Fibroblast of peridontal ligament (primary cell): ENCODE measurements at regions not wholly inside any gene's neighbourhood (a gene's known extent, or its start where the extent isn't known, plus 50 kb on each side); places are given as distances from the start of the nearest gene placed in this dataset.

ENCODE experiments used
- DNase-seq: peaks from one replicate; pipeline ENCODE4 v3.0.0-alpha.2; 2010; ENCODE audit errors: extremely low read depth

DNA sequence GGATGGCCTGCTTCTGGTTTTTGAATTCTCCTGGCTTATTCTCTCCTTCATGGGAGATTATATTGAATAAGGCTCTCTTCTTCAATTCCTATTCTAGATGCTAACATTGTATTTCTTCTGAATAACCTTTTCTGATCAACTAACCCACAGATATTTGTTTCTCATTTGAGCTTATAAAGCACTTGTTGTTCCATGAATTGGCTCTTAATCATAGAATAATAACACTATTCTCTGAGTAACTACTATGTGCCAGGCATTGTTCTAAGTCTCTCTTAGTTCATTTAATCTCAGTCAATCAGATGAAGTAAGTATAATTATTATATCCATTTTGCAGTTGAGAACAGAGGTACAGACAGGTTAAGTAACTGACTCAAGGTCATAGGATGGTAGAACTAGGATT is 136.3 kb upstream of the MLIP start:
- DNase-seq: no peak

DNA sequence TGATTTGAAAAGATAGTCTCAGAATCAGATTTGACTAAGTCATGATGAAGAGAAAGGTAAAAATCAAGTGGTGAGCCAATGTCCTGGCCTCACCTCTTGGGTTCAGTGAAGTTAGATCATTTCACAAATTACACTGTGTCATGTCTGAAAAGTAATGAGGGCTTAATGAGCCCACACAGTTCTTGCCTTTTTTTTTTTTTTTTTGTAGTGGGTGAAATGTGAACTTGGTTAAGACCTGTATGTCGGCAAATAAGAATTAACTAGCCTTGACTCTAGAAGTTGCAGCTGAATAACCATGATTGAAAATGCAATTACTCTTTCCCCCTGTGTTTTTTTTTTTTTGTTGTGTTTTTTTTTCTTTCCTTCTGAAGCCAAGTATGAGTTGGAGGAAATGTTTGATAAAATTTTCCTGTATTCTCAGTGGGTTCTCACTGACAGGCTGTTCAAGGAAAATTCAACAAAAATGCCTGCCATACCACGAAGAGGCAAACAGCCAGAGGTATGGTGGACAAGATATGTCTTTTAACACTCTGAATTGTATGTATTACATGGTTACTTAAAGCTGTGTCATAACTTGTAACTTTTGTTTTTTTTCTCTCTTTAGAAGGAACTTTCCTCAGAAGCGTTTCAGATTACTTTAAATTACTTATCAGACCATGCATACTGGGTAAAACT is 135.2 kb upstream of the MLIP start:
- DNase-seq: no peak

GRCh38 chr6:53977551-53977950 is 133.7 kb upstream of the MLIP start:
- no peak for DNase-seq

DNA sequence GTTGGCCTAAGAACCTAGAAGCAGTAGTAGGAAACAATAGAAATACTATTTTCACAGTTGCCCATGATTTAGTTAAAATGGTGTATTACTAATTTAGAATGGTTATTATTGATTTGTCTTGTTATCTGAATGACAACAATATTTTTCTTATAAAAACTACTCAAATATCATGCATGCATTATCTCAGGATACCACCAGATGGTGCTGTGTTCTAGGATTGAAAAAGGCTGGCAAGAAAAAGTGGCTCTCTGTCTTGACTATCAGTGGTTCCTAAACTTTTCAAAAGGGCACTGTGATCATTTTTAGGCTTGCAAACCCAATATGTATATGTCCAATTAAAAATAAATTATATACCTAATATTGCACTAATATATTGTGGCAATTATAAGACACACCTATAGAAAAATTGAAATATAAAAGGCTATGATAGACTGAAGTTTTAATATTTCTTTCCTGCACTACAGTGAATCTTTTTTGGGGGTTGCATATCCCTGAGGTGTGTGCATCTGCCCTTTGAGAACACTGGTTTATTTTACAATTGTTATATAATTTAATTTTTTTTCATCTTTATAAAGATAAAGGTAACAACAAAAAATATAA is 131.7 kb upstream of the MLIP start:
- DNase-seq: peak; percentile 80

DNA sequence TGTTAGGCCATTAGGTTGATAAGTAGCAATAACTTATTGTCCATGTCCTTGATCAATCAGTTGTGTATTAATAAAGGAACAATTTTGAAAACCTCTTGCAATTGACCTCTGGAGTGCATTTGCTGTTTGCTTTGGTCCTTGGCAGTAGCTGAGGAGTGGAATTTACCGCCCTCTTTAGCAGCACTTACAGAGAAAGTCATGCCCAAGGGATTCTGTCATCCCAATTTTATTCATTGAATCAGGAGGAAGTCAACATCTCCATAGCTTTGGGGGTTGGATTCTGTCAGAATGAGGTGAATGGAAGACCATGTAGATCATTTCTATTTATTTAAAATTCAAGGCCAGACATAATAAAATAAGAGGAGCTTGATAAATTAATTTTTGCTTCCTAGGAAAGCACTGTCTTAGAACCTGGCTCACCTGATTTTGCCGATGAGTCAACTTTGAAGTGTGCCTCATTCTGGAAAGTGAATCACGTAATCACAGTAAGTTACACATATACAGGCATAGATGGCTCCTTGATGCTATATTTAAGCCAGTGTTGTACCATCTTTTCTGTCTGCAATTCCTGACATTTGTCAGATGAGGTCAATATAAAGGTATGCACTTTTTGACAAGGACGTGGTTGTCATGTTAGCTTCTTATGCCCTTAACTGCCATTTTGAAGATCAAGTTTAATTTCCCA is 128.7 kb upstream of the MLIP start:
- no peak for DNase-seq

DNA sequence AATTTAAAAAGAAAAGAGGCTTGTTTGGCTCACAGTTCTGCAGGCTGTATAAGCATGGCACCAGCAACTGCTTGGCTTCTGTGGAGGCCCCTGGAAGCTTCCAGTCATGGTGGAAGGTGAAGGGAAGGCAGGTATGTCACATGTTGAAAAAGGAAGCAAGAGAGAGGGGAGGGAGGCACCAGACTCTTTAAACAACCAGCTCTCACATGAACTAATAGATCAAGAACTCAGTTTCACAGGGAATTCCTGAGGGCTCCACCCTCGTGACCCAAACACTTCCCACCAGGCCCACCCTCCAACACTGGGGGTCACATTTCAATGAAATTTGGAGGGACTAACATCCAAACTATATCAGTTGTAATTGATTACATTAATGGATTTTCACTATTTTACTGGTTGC is 127.9 kb upstream of the MLIP start:
- DNase-seq: no peak

DNA sequence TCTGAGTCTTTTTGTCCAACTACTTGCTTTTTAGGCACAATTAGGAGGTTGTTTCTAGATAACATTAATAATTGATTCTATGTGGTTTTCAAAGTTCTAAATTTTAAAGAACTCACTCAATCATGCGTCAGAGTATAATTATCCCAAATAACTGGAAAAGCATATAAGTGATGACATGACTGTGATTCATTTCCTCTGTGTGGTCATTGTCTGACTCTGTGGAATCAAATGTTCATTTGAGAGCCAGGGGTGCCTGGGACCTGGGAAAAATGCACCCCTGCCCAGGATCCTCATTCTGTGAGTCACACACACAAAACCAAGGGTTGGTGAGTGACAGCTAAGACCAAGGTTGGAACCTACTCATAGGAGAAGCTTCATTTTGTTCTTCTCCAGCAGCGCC is 127.1 kb upstream of the MLIP start:
- peak; percentile 85 for DNase-seq

DNA sequence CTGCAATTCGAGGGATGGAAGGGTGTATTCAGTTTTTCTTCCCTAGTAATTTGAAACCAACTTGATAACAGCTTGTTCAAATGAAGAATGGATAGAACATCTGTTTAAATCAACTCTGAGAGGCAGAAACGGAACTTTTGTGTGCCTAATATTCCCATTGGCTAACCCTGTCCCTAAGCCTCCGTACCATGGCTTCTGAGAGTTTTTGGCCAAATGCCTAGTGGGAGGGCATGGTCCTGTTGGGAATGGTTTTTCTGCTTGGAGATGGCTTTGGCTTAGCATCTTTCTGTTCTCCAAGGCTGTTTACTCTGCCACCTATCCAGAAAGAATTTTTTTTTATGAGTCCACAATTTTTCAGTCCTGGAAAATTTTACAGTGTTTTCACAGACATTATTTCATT is 126.7 kb upstream of the MLIP start:
- no peak for DNase-seq

DNA sequence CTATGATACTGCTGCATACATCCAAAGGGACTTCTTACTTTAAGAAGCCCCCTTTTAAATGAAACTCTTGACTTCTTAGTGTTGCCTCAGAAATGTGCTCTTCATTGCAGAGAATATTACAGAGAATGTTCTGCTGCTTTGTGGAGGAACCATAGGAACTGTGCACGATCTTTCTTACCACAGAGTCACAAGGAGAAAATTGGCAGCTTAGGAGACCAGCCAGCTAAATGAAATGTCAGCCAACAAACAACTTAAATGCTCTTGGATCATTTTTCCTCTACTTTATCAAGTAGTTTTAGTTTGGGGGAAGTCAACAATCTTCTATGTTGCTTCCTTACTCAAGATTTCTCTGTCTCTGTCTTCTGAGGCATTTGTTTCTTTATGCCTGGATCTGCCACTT is 125.9 kb upstream of the MLIP start:
- DNase-seq: peak; percentile 75

DNA sequence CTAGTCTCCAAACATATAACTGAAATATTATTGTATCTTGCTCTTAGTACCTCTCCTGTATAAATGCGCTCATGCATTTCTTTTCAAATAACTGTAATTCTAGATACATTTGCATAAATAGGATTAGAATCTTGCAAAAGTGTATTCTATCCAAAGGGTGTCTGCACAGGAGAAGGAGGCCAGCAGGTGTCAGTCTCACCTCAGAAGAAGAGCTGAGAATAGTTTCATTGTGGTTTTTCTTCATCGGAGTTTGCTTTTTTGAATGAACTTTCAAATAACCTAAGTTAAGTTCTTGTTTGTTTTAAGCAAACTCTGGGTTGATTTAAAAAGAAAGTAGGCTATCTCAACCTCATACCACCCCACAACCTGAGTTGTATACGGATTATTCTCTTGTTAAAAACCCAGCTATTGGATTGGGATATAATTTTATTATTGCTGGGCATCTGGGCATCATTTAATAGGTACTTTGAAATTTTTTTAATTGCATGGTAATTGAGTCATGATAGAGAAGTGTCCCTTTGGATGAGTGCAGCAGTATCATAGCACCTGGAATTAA is 125.0 kb upstream of the MLIP start:
- peak; percentile 90 for DNase-seq

DNA sequence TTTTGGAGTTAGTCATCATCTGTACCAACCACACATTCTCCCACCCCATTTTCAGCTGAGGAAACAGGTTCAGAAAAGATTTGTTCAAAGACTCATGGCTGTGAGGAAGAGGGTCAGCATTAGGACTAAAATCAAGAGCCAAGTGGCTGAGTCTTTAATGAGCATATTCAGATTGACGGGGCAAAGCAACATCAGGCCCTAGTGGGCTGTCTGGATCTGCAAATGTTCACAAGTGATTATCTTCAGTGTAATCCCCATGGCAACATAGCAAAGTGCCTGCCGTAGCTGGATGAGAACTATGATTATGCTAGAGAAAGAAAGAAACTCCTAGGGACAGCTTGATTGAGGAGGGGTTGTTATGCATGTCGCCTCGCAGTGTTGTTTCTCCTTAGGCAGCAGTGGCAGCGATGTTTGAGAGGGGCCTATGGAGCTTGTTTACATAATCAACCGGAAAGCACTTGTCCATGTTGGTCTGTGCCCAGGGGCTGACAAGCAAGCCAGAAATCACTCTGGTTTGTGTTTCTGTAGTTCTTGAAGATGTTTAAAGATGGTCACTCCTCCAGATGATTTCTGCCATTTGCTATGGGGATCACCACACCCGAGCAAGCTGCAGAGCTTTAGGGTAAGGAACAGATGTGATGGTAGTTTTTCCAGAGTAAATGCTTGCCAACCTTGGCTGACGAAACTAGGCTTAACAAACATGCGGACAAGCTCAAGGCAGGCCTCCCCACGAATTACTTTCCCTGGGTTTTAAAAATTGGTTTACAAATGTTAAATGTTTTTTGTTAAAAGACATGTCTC is 124.3 kb upstream of the MLIP start:
- DNase-seq: peak; percentile 60

GRCh38 chr6:53987522-53987888 is 123.7 kb upstream of the MLIP start:
- no peak for DNase-seq

- DNase-seq: no peak
Measured at GRCh38 chr6:53989504-53989903, 121.7 kb upstream of the MLIP start.

- DNase-seq: no peak
Measured at GRCh38 chr6:53992522-53992921, 118.7 kb upstream of the MLIP start.

GRCh38 chr6:53994201-53994600 is 117.0 kb upstream of the MLIP start:
- no peak for DNase-seq

DNA sequence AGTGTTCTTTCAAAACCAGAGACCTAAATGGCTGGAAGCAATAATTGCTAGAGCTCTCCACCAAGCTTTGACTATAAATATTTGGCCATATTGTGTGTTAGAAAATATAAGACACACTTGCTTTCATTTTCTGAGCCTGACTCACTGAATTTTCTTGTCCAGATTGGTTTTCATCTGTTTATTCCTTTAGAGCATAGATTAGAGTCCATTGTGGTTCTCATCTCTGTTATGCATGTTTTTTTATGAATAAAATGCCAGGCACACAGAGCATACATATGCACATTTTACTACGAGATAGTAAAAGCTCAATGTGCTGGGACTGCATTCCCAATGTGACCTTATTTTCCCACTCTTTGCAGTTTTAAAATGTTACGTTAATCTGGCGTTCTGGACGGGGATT is 115.3 kb upstream of the MLIP start:
- DNase-seq: peak; percentile 40

- no peak for DNase-seq
Measured at GRCh38 chr6:53998303-53998702, 112.9 kb upstream of the MLIP start.

- DNase-seq: no peak
Measured at GRCh38 chr6:53999088-53999755, 112.0 kb upstream of the MLIP start.

GRCh38 chr6:54002116-54002515 is 109.1 kb upstream of the MLIP start:
- DNase-seq: no peak

GRCh38 chr6:54003316-54003715 is 107.9 kb upstream of the MLIP start:
- no peak for DNase-seq

- no peak for DNase-seq
Measured at GRCh38 chr6:54008589-54008988, 102.7 kb upstream of the MLIP start.
